Immature natural killer cell (primary cell): ENCODE measurements at regions not wholly inside any gene's neighbourhood (a gene's known extent, or its start where the extent isn't known, plus 50 kb on each side); places are given as distances from the start of the nearest gene placed in this dataset.
A peak's percentile ranks its signal among the peaks of the same experiment; 100 is the strongest.

Experiments used
- DNase-seq, 3 donors: peaks; one replicate each; pipeline ENCODE4 v3.0.0; 2022; ENCODE audit warnings: mixed read lengths in 1 of 3
- H3K27ac Mint-ChIP-seq, 6 donors: one replicate each; pipeline ENCODE4 v1.8.0; 2020; ENCODE audit warnings: mixed read lengths in 6 of 6, mild to moderate bottlenecking in 5 of 6, inconsistent platforms in 4 of 6, moderate library complexity in 3 of 6
- H3K27me3 Mint-ChIP-seq, 3 donors: one replicate each; pipeline ENCODE4 v1.8.0; 2020 to 2021; ENCODE audit warnings: low read depth in 3 of 3, mild to moderate bottlenecking in 3 of 3, mixed read lengths in 3 of 3, moderate library complexity in 3 of 3, inconsistent platforms in 1 of 3
- H3K36me3 Mint-ChIP-seq, 3 donors: one replicate each; pipeline ENCODE4 v1.8.0; 2020; ENCODE audit warnings: mixed read lengths in 3 of 3, inconsistent platforms in 2 of 3, mild to moderate bottlenecking in 2 of 3
- H3K4me1 Mint-ChIP-seq, 2 donors: one replicate each; pipeline ENCODE4 v1.8.0; 2020; ENCODE audit warnings: inconsistent platforms in 2 of 2, mild to moderate bottlenecking in 2 of 2, mixed read lengths in 2 of 2, moderate library complexity in 1 of 2
- H3K4me3 Mint-ChIP-seq, 5 donors: one replicate each; pipeline ENCODE4 v1.8.0; 2020; ENCODE audit warnings: mild to moderate bottlenecking in 5 of 5, mixed read lengths in 5 of 5, inconsistent platforms in 3 of 5, moderate library complexity in 3 of 5
- H3K9me3 Mint-ChIP-seq, 6 donors: one replicate each; pipeline ENCODE4 v1.8.0; 2020; ENCODE audit warnings: mild to moderate bottlenecking in 6 of 6, mixed read lengths in 6 of 6, inconsistent platforms in 4 of 6, moderate library complexity in 3 of 6

GRCh38 chr2:8290771-8291352 is 391.0 kb upstream of the ID2 start:
- DNase-seq = no peak
- Mint-ChIP-seq H3K27me3 (peaks cover 0 to 2% (median 0%) of the 10 kb centered on the region in 3 donors), H3K4me1 (peaks cover 15 to 49% of the 10 kb centered on the region in 2 donors), H3K27ac (no peak overlapping the region), H3K36me3 (peaks cover 59 to 79% (median 77%) of the 10 kb centered on the region in 3 donors), H3K4me3 (no peak overlapping the region), H3K9me3 (no peaks in the 10 kb centered on the region)

GRCh38 chr2:8296306-8296705 is 385.6 kb upstream of the ID2 start:
- H3K9me3 Mint-ChIP-seq = no peaks in the 10 kb centered on the region
- peaks cover 60 to 81% (median 79%) of the 10 kb centered on the region in 3 donors for H3K36me3 Mint-ChIP-seq
- DNase-seq = no peak
- H3K4me1 Mint-ChIP-seq = peaks cover 48 to 65% of the 10 kb centered on the region in 2 donors
- peak overlapping the region in 1 of 6 donors; percentile 24 for H3K27ac Mint-ChIP-seq
- peaks cover 2 to 10% (median 3%) of the 10 kb centered on the region in 3 donors for H3K27me3 Mint-ChIP-seq
- peak overlapping the region in 2 of 5 donors; percentile 3 to 49 for H3K4me3 Mint-ChIP-seq

- H3K4me1 Mint-ChIP-seq = peaks cover 58 to 74% of the 10 kb centered on the region in 2 donors
- peaks cover 7 to 16% (median 10%) of the 10 kb centered on the region in 3 donors for H3K27me3 Mint-ChIP-seq
Measured at GRCh38 chr2:8297376-8298231, 384.3 kb upstream of the ID2 start.

GRCh38 chr2:8298783-8299182 is 383.1 kb upstream of the ID2 start:
- Mint-ChIP-seq H3K4me3 (peak overlapping the region in 4 of 5 donors; percentile 13 to 43 (median 24)), H3K4me1 (peaks cover 70 to 86% of the 10 kb centered on the region in 2 donors), H3K27me3 (peaks cover 9 to 28% (median 15%) of the 10 kb centered on the region in 3 donors), H3K27ac (peak overlapping the region in 4 of 6 donors; percentile 9 to 62 (median 38)), H3K36me3 (peaks cover 44 to 66% (median 63%) of the 10 kb centered on the region in 3 donors), H3K9me3 (no peaks in the 10 kb centered on the region)
- no peak for DNase-seq

More at GRCh38 chr2:8297376-8298231, 384.3 kb upstream of the ID2 start:
- peaks cover 53 to 74% (median 74%) of the 10 kb centered on the region in 3 donors for H3K36me3 Mint-ChIP-seq
- peak overlapping the region; percentile 40 to 88 (median 73) for H3K27ac Mint-ChIP-seq
- H3K9me3 Mint-ChIP-seq = no peaks in the 10 kb centered on the region
- peak overlapping the region in 4 of 5 donors; percentile 10 to 38 (median 25) for H3K4me3 Mint-ChIP-seq
- no peak for DNase-seq

- Mint-ChIP-seq H3K4me3 (peak overlapping the region; percentile 49 to 86 (median 78)), H3K36me3 (peaks cover 37 to 58% (median 54%) of the 10 kb centered on the region in 3 donors), H3K27me3 (peaks cover 9 to 29% (median 18%) of the 10 kb centered on the region in 3 donors), H3K27ac (peak overlapping the region; percentile 69 to 98 (median 92)), H3K4me1 (peaks cover 84 to 99% of the 10 kb centered on the region in 2 donors), H3K9me3 (no peaks in the 10 kb centered on the region)
- DNase-seq = no peak
Measured at GRCh38 chr2:8300216-8300615, 381.6 kb upstream of the ID2 start.

GRCh38 chr2:8300905-8301304 is 381.0 kb upstream of the ID2 start:
- DNase-seq = no peak
- Mint-ChIP-seq H3K36me3 (peaks cover 37 to 58% (median 55%) of the 10 kb centered on the region in 3 donors), H3K27me3 (peaks cover 9 to 29% (median 18%) of the 10 kb centered on the region in 3 donors), H3K9me3 (no peaks in the 10 kb centered on the region), H3K4me3 (peak overlapping the region; percentile 58 to 86 (median 79)), H3K4me1 (peaks cover 91 to 99% of the 10 kb centered on the region in 2 donors), H3K27ac (peak overlapping the region; percentile 91 to 98 (median 94))

GRCh38 chr2:8303322-8303832 is 378.5 kb upstream of the ID2 start:
- Mint-ChIP-seq H3K27ac (peak overlapping the region; percentile 91 to 98 (median 94)), H3K4me1 (peaks cover 96 to 97% of the 10 kb centered on the region in 2 donors), H3K9me3 (no peaks in the 10 kb centered on the region), H3K36me3 (peaks cover 25 to 50% (median 42%) of the 10 kb centered on the region in 3 donors), H3K4me3 (peak overlapping the region; percentile 79 to 88 (median 86)), H3K27me3 (peaks cover 9 to 29% (median 18%) of the 10 kb centered on the region in 3 donors)
- DNase-seq = peak; percentile 90

- peak overlapping the region; percentile 61 to 88 (median 86) for H3K4me3 Mint-ChIP-seq
- H3K27me3 Mint-ChIP-seq = peaks cover 9 to 27% (median 18%) of the 10 kb centered on the region in 3 donors
Measured at GRCh38 chr2:8304821-8305766, 376.8 kb upstream of the ID2 start.

GRCh38 chr2:8306530-8307351 is 375.1 kb upstream of the ID2 start:
- Mint-ChIP-seq H3K27ac (peak overlapping the region; percentile 62 to 95 (median 79)), H3K4me3 (peak overlapping the region in 4 of 5 donors; percentile 14 to 67 (median 50)), H3K4me1 (peaks cover 96 to 98% of the 10 kb centered on the region in 2 donors)

More at GRCh38 chr2:8304821-8305766, 376.8 kb upstream of the ID2 start:
- Mint-ChIP-seq H3K36me3 (peaks cover 19 to 48% (median 33%) of the 10 kb centered on the region in 3 donors), H3K27ac (peak overlapping the region; percentile 91 to 98 (median 94)), H3K9me3 (no peaks in the 10 kb centered on the region), H3K4me1 (peaks cover 96 to 98% of the 10 kb centered on the region in 2 donors)
- DNase-seq = peak in 1 of 3 donors; percentile 38

GRCh38 chr2:8307606-8308180 is 374.2 kb upstream of the ID2 start:
- Mint-ChIP-seq H3K4me3 (no peak overlapping the region), H3K36me3 (peaks cover 11 to 52% (median 35%) of the 10 kb centered on the region in 3 donors), H3K4me1 (peaks cover 96 to 98% of the 10 kb centered on the region in 2 donors), H3K9me3 (no peaks in the 10 kb centered on the region), H3K27me3 (peaks cover 6 to 23% (median 15%) of the 10 kb centered on the region in 3 donors), H3K27ac (peak overlapping the region in 5 of 6 donors; percentile 83 to 97 (median 87))
- DNase-seq = no peak

More at GRCh38 chr2:8306530-8307351, 375.1 kb upstream of the ID2 start:
- Mint-ChIP-seq H3K36me3 (peaks cover 11 to 46% (median 29%) of the 10 kb centered on the region in 3 donors), H3K9me3 (no peaks in the 10 kb centered on the region), H3K27me3 (peaks cover 9 to 30% (median 20%) of the 10 kb centered on the region in 3 donors)
- DNase-seq = no peak

- Mint-ChIP-seq H3K27ac (peak overlapping the region; percentile 93 to 98 (median 96)), H3K9me3 (no peaks in the 10 kb centered on the region), H3K27me3 (peaks cover 2 to 11% (median 10%) of the 10 kb centered on the region in 3 donors), H3K36me3 (peaks cover 11 to 51% (median 36%) of the 10 kb centered on the region in 3 donors), H3K4me1 (peaks cover 96 to 98% of the 10 kb centered on the region in 2 donors), H3K4me3 (peak overlapping the region; percentile 56 to 68 (median 67))
- DNase-seq = peak in 1 of 3 donors; percentile 36
Measured at GRCh38 chr2:8309131-8309530, 372.7 kb upstream of the ID2 start.
